AG04449 (cell line): ENCODE measurements at regions not wholly inside any gene's neighbourhood (a gene's known extent, or its start where the extent isn't known, plus 50 kb on each side); places are given as distances from the start of the nearest gene placed in this dataset.

Source experiments
- CTCF ChIA-PET: fragments of 350-600 bp; formaldehyde crosslinking; extraction: SDS; loops from one replicate; lab custom pipeline; 2021; ENCODE audit warnings: antibody characterized with exemption; lab: Yijun Ruan, JAX
- POLR2A ChIA-PET: fragments of 400-600, 350-600 bp; formaldehyde crosslinking; extraction: SDS; loops from one replicate; lab custom pipeline; 2020; ENCODE audit warnings: antibody characterized with exemption, inconsistent platforms; lab: Yijun Ruan, JAX
- DNase-seq: peaks from one replicate; pipeline ENCODE4 v3.0.0-alpha.2; 2010; ENCODE audit warnings: low read depth, low spot score
- H3K4me3 ChIP-seq: 2 replicates; pipeline ENCODE4 v1.5.1; 2011; ENCODE audit warnings: low read depth, mild to moderate bottlenecking, control low read depth, low read length
- TF ChIP-seq, protein P1 (sequence below): IDR thresholded peaks from one replicate; pipeline ENCODE4 v1.5.1; 2011; ENCODE audit warnings: mild to moderate bottlenecking, moderate library complexity, low read length, control low read depth, inconsistent platforms; ENCODE audit not compliant: insufficient read depth; ENCODE audit errors: missing control alignments

DNA sequence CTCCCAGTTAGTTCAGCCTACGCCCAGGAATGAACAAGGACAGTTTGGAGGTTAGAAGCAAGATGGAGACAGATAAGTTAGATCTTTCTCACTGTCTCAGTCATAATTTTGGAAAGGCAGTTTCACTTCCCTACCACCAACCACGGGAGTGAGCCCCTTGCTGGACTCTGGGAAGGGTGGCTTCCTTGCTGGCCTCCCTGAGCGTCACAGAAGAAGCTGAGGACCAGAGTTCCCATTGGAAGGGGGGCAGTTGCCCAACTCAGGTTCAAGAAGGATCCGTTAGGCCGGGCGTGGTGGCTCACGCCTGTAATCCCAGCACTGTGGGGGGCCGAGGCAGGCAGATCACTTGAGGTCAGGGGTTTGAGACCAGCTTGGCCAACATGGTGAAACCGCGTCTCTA lies 106.2 kb upstream of the MAX start:
- DNase-seq: no peak
- ChIA-PET POLR2A (no interaction called here), CTCF (interaction anchor here (1.7 kb wide), 1 partner anchor 14 kb away, joined by 4 read pairs; no protein-coding TSS in a partner anchor)
- no peak overlapping the region for H3K4me3 ChIP-seq
- TF ChIP-seq, protein P1, sequence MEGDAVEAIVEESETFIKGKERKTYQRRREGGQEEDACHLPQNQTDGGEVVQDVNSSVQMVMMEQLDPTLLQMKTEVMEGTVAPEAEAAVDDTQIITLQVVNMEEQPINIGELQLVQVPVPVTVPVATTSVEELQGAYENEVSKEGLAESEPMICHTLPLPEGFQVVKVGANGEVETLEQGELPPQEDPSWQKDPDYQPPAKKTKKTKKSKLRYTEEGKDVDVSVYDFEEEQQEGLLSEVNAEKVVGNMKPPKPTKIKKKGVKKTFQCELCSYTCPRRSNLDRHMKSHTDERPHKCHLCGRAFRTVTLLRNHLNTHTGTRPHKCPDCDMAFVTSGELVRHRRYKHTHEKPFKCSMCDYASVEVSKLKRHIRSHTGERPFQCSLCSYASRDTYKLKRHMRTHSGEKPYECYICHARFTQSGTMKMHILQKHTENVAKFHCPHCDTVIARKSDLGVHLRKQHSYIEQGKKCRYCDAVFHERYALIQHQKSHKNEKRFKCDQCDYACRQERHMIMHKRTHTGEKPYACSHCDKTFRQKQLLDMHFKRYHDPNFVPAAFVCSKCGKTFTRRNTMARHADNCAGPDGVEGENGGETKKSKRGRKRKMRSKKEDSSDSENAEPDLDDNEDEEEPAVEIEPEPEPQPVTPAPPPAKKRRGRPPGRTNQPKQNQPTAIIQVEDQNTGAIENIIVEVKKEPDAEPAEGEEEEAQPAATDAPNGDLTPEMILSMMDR: no peak

DNA sequence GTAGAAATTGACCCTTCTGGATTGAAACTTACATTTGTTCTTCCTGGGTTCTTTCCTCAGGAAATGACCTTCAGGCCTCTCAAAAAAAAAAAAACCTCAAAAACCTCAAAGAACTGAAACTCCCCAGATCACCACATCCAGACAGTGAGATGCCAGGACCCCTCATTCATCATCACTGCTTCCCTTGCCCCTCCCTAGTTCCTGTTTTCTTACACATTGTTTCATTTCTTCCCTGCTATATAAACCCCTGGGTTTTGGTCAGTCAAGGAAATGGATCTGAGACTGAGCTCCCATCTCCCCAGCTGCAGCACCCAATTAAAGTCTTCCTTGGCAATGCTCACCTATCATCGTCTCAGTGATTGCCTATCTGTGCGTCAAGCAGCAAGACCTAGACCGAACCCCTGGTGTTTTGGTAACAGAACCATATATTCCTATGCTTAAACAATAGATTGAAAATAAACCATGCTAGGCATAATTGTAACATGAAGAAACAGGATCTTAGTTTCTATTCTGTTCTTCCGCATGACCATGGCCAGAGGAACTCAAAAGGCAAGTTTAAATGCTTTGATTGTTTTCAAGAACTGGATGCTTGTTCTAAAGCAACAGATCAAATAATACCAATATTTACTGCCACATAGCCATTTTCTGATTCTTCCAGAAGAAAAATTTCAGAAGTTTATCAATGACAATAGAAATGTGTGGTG lies 108.0 kb upstream of the MAX start:
- ChIA-PET CTCF (interaction anchor here (1.1 to 2.6 kb wide), 2 partner anchors 12 to 201 kb away, joined by 3 to 16 read pairs; no protein-coding TSS in a partner anchor), POLR2A (no interaction called here)
- no peak for DNase-seq
- H3K4me3 ChIP-seq: no peak overlapping the region
- TF ChIP-seq, protein P1: no peak

DNA sequence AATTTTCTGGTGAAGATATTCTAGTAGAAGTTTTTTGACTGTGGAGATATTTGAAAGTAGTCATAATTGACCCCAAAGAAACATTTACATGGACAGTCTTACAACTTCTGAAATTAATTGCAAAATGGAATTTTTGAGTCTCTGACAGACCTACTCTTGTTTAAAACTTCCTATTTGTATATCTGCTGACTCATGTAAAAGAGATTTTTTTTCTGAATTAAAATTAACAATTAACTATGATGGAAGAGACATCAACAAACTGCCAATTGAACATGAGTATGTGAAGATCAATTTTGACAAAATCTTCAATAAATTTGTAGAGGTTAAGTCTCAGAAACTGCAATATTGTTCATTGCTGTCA lies 108.5 kb upstream of the MAX start:
- ChIA-PET POLR2A (interaction anchor here (0.7 kb wide), 1 partner anchor 14 kb away, joined by 3 read pairs; no protein-coding TSS in a partner anchor), CTCF (interaction anchor here (1.1 to 2.6 kb wide), 2 partner anchors 12 to 200 kb away, joined by 3 to 16 read pairs; no protein-coding TSS in a partner anchor)
- TF ChIP-seq, protein P1: no peak
- no peak overlapping the region for H3K4me3 ChIP-seq
- DNase-seq: no peak

DNA sequence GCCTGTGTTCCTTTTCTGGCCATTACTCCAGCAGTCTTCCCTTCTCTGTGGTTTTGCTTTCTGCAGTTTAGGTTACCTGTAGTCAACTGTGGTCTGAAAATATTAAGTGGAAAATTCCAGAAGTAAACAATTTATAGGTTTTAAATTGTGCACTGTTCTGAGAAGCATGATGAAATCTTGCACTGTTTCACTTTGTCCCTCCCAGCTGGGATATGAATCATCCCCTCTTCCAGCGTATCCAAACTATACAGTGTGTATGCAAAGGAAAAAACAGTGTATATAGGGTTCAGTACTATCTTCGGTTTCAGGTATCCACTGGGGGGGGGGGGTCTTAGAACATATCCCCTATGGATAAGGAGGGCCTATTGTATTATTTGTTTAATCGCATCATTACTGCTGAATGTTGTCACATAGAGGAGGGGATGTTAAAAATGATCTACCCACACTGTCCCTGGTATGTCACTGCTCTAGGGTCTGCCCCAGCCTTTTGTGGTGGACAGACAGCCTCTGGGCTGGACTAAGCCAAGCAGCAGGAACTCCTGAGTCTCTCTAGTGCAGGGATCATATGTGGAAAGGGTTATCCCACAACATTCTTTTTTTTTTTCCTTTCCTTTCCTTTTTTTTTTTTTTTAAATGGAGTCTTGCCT lies 109.1 kb upstream of the MAX start:
- CTCF ChIA-PET: interaction anchor here (1.1 to 2.6 kb wide), 2 partner anchors 11 to 200 kb away, joined by 3 to 16 read pairs; no protein-coding TSS in a partner anchor
- TF ChIP-seq, protein P1: no peak
- no peak for DNase-seq
- no peak overlapping the region for H3K4me3 ChIP-seq
- POLR2A ChIA-PET: interaction anchor here (0.6 to 0.7 kb wide), 2 partner anchors 13 to 520 kb away, joined by 3 to 4 read pairs; no protein-coding TSS in a partner anchor

DNA sequence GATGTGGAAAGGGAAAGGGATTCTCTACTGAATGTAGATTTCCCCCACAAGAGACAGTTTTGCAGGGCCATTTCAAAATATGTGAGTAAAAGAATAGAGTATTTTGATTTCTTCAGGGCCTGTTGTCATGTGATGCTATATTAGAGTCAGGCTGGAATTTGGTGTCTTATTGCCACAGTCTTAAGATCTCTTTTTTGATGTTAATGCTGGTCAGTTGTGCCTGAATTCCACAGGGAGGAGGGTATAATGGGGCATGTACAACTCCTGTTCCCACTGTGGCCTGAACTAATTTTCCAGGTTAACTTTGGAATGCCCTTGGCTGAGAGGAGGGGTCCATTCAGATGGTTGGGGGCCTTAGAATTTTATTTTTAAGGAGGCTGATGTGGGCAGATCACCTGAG lies 111.0 kb upstream of the MAX start:
- TF ChIP-seq, protein P1: no peak
- ChIA-PET CTCF (interaction anchor here (0.7 to 2.6 kb wide), 6 partner anchors 9 to 611 kb away, joined by 3 to 16 read pairs (median 4); no protein-coding TSS in a partner anchor), POLR2A (no interaction called here)
- DNase-seq: no peak
- H3K4me3 ChIP-seq: no peak overlapping the region

DNA sequence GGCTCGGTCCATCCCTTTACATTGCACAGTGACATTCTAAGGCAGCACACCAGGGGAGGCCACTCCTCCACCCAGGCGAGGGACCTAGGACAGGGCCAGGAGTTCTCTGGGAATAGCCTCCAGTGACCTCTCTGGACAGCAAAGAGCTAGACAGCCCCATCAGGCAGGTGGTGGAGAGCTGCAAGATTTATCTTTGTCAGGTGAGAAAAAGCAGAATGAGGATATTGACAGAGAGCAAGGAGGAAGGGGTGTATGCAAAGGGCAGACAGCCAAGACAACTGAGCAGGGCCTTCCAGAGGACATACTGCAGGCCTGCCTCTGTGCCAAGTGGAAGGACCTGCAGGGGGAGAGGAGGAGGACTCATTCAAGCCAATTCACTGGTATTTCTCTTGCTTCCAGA lies 112.4 kb upstream of the MAX start:
- ChIA-PET POLR2A (no interaction called here), CTCF (interaction anchor here (1.2 kb wide), 1 partner anchor 12 kb away, joined by 4 read pairs; no protein-coding TSS in a partner anchor)
- no peak for DNase-seq
- H3K4me3 ChIP-seq: no peak overlapping the region
- TF ChIP-seq, protein P1: no peak
